Immature natural killer cell (primary cell): ENCODE measurements at regions not wholly inside any gene's neighbourhood (a gene's known extent, or its start where the extent isn't known, plus 50 kb on each side); places are given as distances from the start of the nearest gene placed in this dataset.
"Not testable (repeated sequence)": the region's sequence is repeated elsewhere in the genome, so short reads cannot be mapped to it uniquely, and the experiment has no call there.

ENCODE experiments used
- DNase-seq, 3 donors: peaks; one replicate each; pipeline ENCODE4 v3.0.0; 2022; ENCODE audit warnings: mixed read lengths in 1 of 3
- H3K27ac Mint-ChIP-seq, 6 donors: one replicate each; pipeline ENCODE4 v1.8.0; 2020; ENCODE audit warnings: mixed read lengths in 6 of 6, mild to moderate bottlenecking in 5 of 6, inconsistent platforms in 4 of 6, moderate library complexity in 3 of 6
- H3K27me3 Mint-ChIP-seq, 3 donors: one replicate each; pipeline ENCODE4 v1.8.0; 2020 to 2021; ENCODE audit warnings: low read depth in 3 of 3, mild to moderate bottlenecking in 3 of 3, mixed read lengths in 3 of 3, moderate library complexity in 3 of 3, inconsistent platforms in 1 of 3
- H3K36me3 Mint-ChIP-seq, 3 donors: one replicate each; pipeline ENCODE4 v1.8.0; 2020; ENCODE audit warnings: mixed read lengths in 3 of 3, inconsistent platforms in 2 of 3, mild to moderate bottlenecking in 2 of 3
- H3K4me1 Mint-ChIP-seq, 2 donors: one replicate each; pipeline ENCODE4 v1.8.0; 2020; ENCODE audit warnings: inconsistent platforms in 2 of 2, mild to moderate bottlenecking in 2 of 2, mixed read lengths in 2 of 2, moderate library complexity in 1 of 2
- H3K4me3 Mint-ChIP-seq, 5 donors: one replicate each; pipeline ENCODE4 v1.8.0; 2020; ENCODE audit warnings: mild to moderate bottlenecking in 5 of 5, mixed read lengths in 5 of 5, inconsistent platforms in 3 of 5, moderate library complexity in 3 of 5
- H3K9me3 Mint-ChIP-seq, 6 donors: one replicate each; pipeline ENCODE4 v1.8.0; 2020; ENCODE audit warnings: mild to moderate bottlenecking in 6 of 6, mixed read lengths in 6 of 6, inconsistent platforms in 4 of 6, moderate library complexity in 3 of 6

DNA sequence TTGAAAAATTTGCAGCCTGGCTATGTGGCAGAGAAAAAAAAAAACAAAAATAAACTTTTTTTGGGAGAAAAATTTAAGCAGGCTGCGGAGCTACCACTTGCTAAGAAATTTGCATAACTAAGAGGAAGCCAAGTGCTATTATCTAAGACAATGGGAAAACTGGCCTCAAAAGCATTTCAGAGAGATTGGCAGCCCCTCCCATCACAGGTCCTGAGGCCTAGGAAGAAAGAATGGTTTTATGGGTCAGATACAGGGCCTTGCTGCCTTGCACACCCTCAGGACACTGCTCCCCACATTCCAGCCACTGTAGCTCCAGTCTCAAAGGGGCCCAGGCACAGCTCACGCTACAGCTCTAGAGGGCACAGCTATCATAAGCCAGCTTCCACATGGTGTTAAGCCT is 777.9 kb downstream of the TENT5A start:
- Mint-ChIP-seq H3K4me1 (no peaks in the 10 kb centered on the region), H3K27ac (no peak overlapping the region), H3K36me3 (peaks cover 0 to 4% (median 0%) of the 10 kb centered on the region in 3 donors), H3K27me3 (no peaks in the 10 kb centered on the region), H3K9me3 (peaks cover 0 to 30% (median 6%) of the 10 kb centered on the region in 6 donors), H3K4me3 (no peak overlapping the region)
- DNase-seq, result no peak

- Mint-ChIP-seq H3K27me3 (peaks cover 0 to 3% (median 2%) of the 10 kb centered on the region in 3 donors), H3K4me1 (no peaks in the 10 kb centered on the region), H3K27ac (no peak overlapping the region), H3K36me3 (no peaks in the 10 kb centered on the region), H3K4me3 (no peak overlapping the region), H3K9me3 (peaks cover 0 to 10% (median 3%) of the 10 kb centered on the region in 6 donors)
- no peak for DNase-seq
Measured at GRCh38 chr6:80969439-80969838, 783.0 kb downstream of the TENT5A start.

GRCh38 chr6:80967609-80968008 is 784.9 kb downstream of the TENT5A start:
- DNase-seq, result no peak
- H3K27ac Mint-ChIP-seq, result no peak overlapping the region
- H3K4me3 Mint-ChIP-seq, result no peak overlapping the region
- peaks cover 0 to 6% (median 0%) of the 10 kb centered on the region in 6 donors for H3K9me3 Mint-ChIP-seq
- H3K27me3 Mint-ChIP-seq, result peaks cover 2 to 3% (median 2%) of the 10 kb centered on the region in 3 donors
- no peaks in the 10 kb centered on the region for H3K4me1 Mint-ChIP-seq
- no peaks in the 10 kb centered on the region for H3K36me3 Mint-ChIP-seq

DNA sequence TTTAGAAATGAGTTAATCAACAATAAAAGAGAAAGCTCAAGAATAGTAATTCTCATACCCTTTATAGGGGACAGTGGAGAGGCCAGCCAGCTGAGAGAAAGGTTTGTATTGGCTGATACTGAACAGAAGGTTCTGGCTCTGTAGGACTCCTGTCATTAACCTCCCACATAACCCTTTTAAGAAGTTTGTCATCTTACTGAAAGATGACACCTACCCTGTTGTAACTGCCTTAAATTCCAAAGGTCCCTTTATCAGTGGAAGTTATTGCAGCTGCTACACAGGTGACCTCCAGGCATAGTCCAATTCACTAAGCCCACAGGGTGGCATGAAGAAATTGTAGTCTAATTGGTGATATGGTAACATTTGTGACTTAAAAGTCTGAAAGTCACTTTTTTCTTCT is 790.1 kb downstream of the TENT5A start:
- DNase-seq, result no peak
- no peak overlapping the region for H3K27ac Mint-ChIP-seq
- peaks cover 0 to 5% (median under 1%) of the 10 kb centered on the region in 6 donors for H3K9me3 Mint-ChIP-seq
- H3K27me3 Mint-ChIP-seq, result peaks cover 0 to 2% (median 2%) of the 10 kb centered on the region in 3 donors
- no peak overlapping the region for H3K4me3 Mint-ChIP-seq
- H3K36me3 Mint-ChIP-seq, result no peaks in the 10 kb centered on the region
- H3K4me1 Mint-ChIP-seq, result no peaks in the 10 kb centered on the region

- H3K36me3 Mint-ChIP-seq, result no peaks in the 10 kb centered on the region
- no peak overlapping the region for H3K27ac Mint-ChIP-seq
Measured at GRCh38 chr6:80961166-80961565, 791.3 kb downstream of the TENT5A start.

DNA sequence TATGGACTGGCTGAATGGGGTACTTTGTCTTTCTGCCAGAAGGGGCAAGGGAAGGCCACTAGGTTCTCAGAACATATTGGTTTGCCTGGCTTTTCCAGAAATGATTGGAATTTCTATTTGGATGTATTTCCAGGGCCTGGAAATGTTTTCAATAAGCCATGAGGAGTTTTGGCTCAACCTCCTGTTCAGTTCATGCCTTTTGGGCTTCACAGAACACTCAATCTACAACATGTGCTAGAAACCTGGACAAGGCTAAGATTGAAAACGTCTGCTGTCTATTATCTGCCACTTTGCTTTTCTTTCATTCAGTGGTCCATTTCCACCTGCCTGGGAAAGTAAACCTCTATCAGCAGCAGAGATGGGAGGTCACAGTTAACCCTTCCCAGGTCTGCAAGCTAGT is 793.4 kb downstream of the TENT5A start:
- DNase-seq, result no peak
- Mint-ChIP-seq H3K4me3 (no peak overlapping the region), H3K4me1 (no peaks in the 10 kb centered on the region), H3K27me3 (peaks cover 0 to 2% (median 0%) of the 10 kb centered on the region in 3 donors), H3K27ac (no peak overlapping the region), H3K36me3 (no peaks in the 10 kb centered on the region), H3K9me3 (peaks cover 0 to 13% (median 2%) of the 10 kb centered on the region in 6 donors)

More at GRCh38 chr6:80961166-80961565, 791.3 kb downstream of the TENT5A start:
- H3K27me3 Mint-ChIP-seq, result peaks cover 0 to 2% (median 2%) of the 10 kb centered on the region in 3 donors
- H3K4me3 Mint-ChIP-seq, result no peak overlapping the region
- DNase-seq, result no peak
- no peaks in the 10 kb centered on the region for H3K4me1 Mint-ChIP-seq
- peaks cover 0 to 5% (median under 1%) of the 10 kb centered on the region in 6 donors for H3K9me3 Mint-ChIP-seq

- H3K4me3 Mint-ChIP-seq, result no peak overlapping the region
- DNase-seq, result no peak
- no peaks in the 10 kb centered on the region for H3K4me1 Mint-ChIP-seq
- H3K9me3 Mint-ChIP-seq, result peaks cover 0 to 17% (median 2%) of the 10 kb centered on the region in 6 donors
- no peak overlapping the region for H3K27ac Mint-ChIP-seq
- H3K27me3 Mint-ChIP-seq, result no peaks in the 10 kb centered on the region
- no peaks in the 10 kb centered on the region for H3K36me3 Mint-ChIP-seq
Measured at GRCh38 chr6:80956898-80957297, 795.6 kb downstream of the TENT5A start.

DNA sequence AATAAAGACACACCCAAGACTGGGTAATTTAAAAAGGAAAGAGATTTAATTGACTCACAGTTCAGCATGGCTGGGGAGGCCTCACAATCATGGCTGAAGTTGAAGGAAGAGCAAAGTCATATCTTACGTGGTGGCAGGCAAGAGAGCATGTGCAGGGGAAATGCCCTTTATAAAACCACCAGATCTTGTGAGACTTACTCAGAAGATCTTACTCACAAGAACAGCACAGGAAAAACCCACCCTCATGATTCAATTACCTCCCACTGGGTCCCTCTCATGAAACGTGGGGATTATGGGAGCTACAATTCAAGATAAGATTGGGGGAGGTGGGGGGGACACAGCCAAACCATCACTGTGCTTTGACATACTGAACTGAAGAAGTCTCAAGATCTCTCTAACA is 800.0 kb downstream of the TENT5A start:
- H3K36me3 Mint-ChIP-seq, H3K27ac Mint-ChIP-seq, H3K4me1 Mint-ChIP-seq, H3K27me3 Mint-ChIP-seq, DNase-seq, H3K4me3 Mint-ChIP-seq: not testable (repeated sequence)
- peaks cover 0 to 16% (median under 1%) of the 10 kb centered on the region in 6 donors for H3K9me3 Mint-ChIP-seq

DNA sequence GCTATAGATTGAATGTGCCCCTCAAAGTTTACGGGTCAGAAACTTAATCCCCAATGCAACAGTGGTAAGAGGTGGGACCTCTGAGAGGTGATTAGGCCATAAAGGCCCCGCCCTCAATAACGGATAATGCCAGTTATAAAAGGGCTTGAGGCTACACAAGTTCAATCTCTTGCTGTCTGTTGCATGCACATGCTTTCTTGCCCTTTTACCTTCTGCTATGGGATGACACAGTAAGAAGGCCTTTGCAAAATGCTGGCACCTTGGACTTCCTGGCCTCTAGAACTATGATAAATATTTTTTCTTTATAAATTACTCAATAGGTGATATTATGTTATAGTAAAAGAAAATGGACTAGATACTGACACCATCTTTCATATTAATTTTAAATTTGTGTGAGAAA is 806.1 kb downstream of the TENT5A start:
- Mint-ChIP-seq H3K4me1 (no peaks in the 10 kb centered on the region), H3K27me3 (peaks cover 0 to 2% (median 0%) of the 10 kb centered on the region in 3 donors), H3K9me3 (peaks cover 0 to 3% (median 0%) of the 10 kb centered on the region in 6 donors), H3K36me3 (no peaks in the 10 kb centered on the region), H3K4me3 (no peak overlapping the region), H3K27ac (no peak overlapping the region)
- DNase-seq, result no peak

- Mint-ChIP-seq H3K9me3 (peaks cover 0 to 10% (median 4%) of the 10 kb centered on the region in 6 donors), H3K27ac (no peak overlapping the region), H3K4me1 (no peaks in the 10 kb centered on the region), H3K4me3 (no peak overlapping the region), H3K36me3 (no peaks in the 10 kb centered on the region), H3K27me3 (peaks cover 0 to 2% (median 0%) of the 10 kb centered on the region in 3 donors)
- DNase-seq, result no peak
Measured at GRCh38 chr6:80942911-80943310, 809.6 kb downstream of the TENT5A start.

GRCh38 chr6:80940976-80941375 is 811.5 kb downstream of the TENT5A start:
- DNase-seq, result no peak
- Mint-ChIP-seq H3K4me3 (no peak overlapping the region), H3K4me1 (no peaks in the 10 kb centered on the region), H3K36me3 (no peaks in the 10 kb centered on the region), H3K27ac (no peak overlapping the region), H3K27me3 (peaks cover 0 to 2% (median 0%) of the 10 kb centered on the region in 3 donors), H3K9me3 (peaks cover 4 to 27% (median 8%) of the 10 kb centered on the region in 6 donors)

- Mint-ChIP-seq H3K27me3 (peaks cover 0 to 2% (median 0%) of the 10 kb centered on the region in 3 donors), H3K4me1 (no peaks in the 10 kb centered on the region), H3K4me3 (no peak overlapping the region), H3K9me3 (peaks cover 6 to 28% (median 9%) of the 10 kb centered on the region in 6 donors), H3K36me3 (no peaks in the 10 kb centered on the region), H3K27ac (no peak overlapping the region)
- DNase-seq, result no peak
Measured at GRCh38 chr6:80940571-80940970, 811.9 kb downstream of the TENT5A start.

- Mint-ChIP-seq H3K27ac (no peak overlapping the region), H3K27me3 (peaks cover 0 to 2% (median 0%) of the 10 kb centered on the region in 3 donors), H3K36me3 (no peaks in the 10 kb centered on the region), H3K4me1 (no peaks in the 10 kb centered on the region), H3K9me3 (peaks cover 6 to 29% (median 10%) of the 10 kb centered on the region in 6 donors), H3K4me3 (no peak overlapping the region)
- DNase-seq, result no peak
Measured at GRCh38 chr6:80939898-80940297, 812.6 kb downstream of the TENT5A start.

- H3K4me3 Mint-ChIP-seq, result no peak overlapping the region
- no peaks in the 10 kb centered on the region for H3K36me3 Mint-ChIP-seq
- peaks cover 6 to 33% (median 14%) of the 10 kb centered on the region in 6 donors for H3K9me3 Mint-ChIP-seq
Measured at GRCh38 chr6:80939480-80939879, 813.0 kb downstream of the TENT5A start.

GRCh38 chr6:80938131-80938530 is 814.4 kb downstream of the TENT5A start:
- Mint-ChIP-seq H3K4me1 (no peaks in the 10 kb centered on the region), H3K27me3 (no peaks in the 10 kb centered on the region), H3K9me3 (peaks cover 12 to 37% (median 16%) of the 10 kb centered on the region in 6 donors), H3K4me3 (no peak overlapping the region), H3K27ac (no peak overlapping the region), H3K36me3 (no peaks in the 10 kb centered on the region)
- no peak for DNase-seq

More at GRCh38 chr6:80939480-80939879, 813.0 kb downstream of the TENT5A start:
- DNase-seq, result no peak
- Mint-ChIP-seq H3K4me1 (no peaks in the 10 kb centered on the region), H3K27me3 (peaks cover 0 to 2% (median 0%) of the 10 kb centered on the region in 3 donors), H3K27ac (no peak overlapping the region)
